Heart right ventricle (tissue), 16 donors: ENCODE measurements at regions not wholly inside any gene's neighbourhood (a gene's known extent, or its start where the extent isn't known, plus 50 kb on each side); places are given as distances from the start of the nearest gene placed in this dataset.

ENCODE experiments used
- ATAC-seq, 8 donors: fragments of 200-7000 bp; cut with Tn5 transposase; one replicate each; pipeline ENCODE4 v1.9.1; 2020; ENCODE audit warnings: mild to moderate bottlenecking in 8 of 8, moderate library complexity in 8 of 8, moderate number of reproducible peaks in 1 of 8
- DNase-seq, 2 donors: peaks; one replicate each; pipeline ENCODE4 v3.0.0-alpha.2; 2020
- H3K27ac ChIP-seq, 10 donors: fragments of 200-600 bp; sonication (generic) in 2 of 10; one replicate each; pipeline versions ENCODE4 v1.5.0 to v1.8.0; 2020 to 2022; ENCODE audit warnings: mild to moderate bottlenecking in 3 of 10
- H3K27me3 ChIP-seq, 7 donors: fragments of 200-600 bp; one replicate each; pipeline ENCODE4 v1.8.0; 2021 to 2022; ENCODE audit warnings: mild to moderate bottlenecking in 2 of 7
- H3K36me3 ChIP-seq, 9 donors: fragments of 200-600 bp; sonication (generic) in 1 of 9; one replicate each; pipeline versions ENCODE4 v1.5.0 to v1.8.0; 2020 to 2022; ENCODE audit warnings: mild to moderate bottlenecking in 2 of 9
- H3K4me1 ChIP-seq, 9 donors: fragments of 200-600 bp; sonication (generic) in 1 of 9; one replicate each; pipeline versions ENCODE4 v1.5.0 to v1.8.0; 2020 to 2022; ENCODE audit warnings: mild to moderate bottlenecking in 4 of 9
- H3K4me3 ChIP-seq, 10 donors: fragments of 200-600 bp; sonication (generic) in 2 of 10; one replicate each; pipeline versions ENCODE4 v1.5.0 to v1.8.0; 2020 to 2022; ENCODE audit warnings: mild to moderate bottlenecking in 7 of 10, moderate library complexity in 2 of 10
- H3K9me3 ChIP-seq, 11 donors: fragments of 200-600 bp in 10 of 11; sonication (generic) in 2 of 11; one replicate each; pipeline versions ENCODE4 v1.5.0 to v1.8.0; 2013 to 2022; ENCODE audit warnings: mild to moderate bottlenecking in 2 of 11, control low read depth in 1 of 11, moderate library complexity in 1 of 11
- CTCF ChIP-seq, 9 donors: fragments of 200-600 bp; sonication (generic) in 2 of 9; IDR thresholded peaks; one replicate each; pipeline versions ENCODE4 v1.5.0 to v1.8.0; 2021 to 2022; ENCODE audit warnings: antibody characterized with exemption in 9 of 9, mild to moderate bottlenecking in 5 of 9, moderate library complexity in 1 of 9
- WGBS, 2 donors: extraction: QIAGEN DNeasy Blood & Tissue Kit; methylation state at CpG; one replicate each; pipeline ENCODE4 v1.1.7; 2013; ENCODE audit warnings: inconsistent platforms in 1 of 2; 5-methylcytosine and 5-hydroxymethylcytosine counted together
- intact Hi-C, 10 donors: fragments of 100-400 bp; cut with DNase I; formaldehyde crosslinking; loops; one replicate each; pipeline versions ENCODE4 v1.11.1 to v1.14.2; 2022
- donor health status: Arrhythmogenic right ventricular cardiomyopathy.
- donor health status: ischemic (EF 13 %, LVEDD 7.1; RV severe dilation, severe dysfunction).
- donor health status: healthy with polysubstance abuse.
- donor health status: DM: no; HTN: yes; CAD: no.
- donor health status: DM: no; HTN: no; CAD: no.
- donor health status: ischemic (EF 25% LVEDD 6.9; RV normal size, moderate dysfunction).
- donor health status: ischemic (EF 25% LVEDD 5.7; RV mildly dilated, moderate dysfunction).
- donor health status: healthy.
- donor health status: DM: yes; HTN: yes; CAD: no.
- donor health status: Ischemic cardiomyopathy.
- donor health status: ischemic (EF 35%, LVEDD 5.7; RV mildly dilated, moderate dysfunction).
- donor health status: nonischemic (EF 11% LVEDD 7.7; RV severe dilation, severe dysfunction).
- donor health status: DM: yes; HTN: yes; CAD: no.
- donor health status: PGD.
- donor health status: ischemic (EF 29% LVEDD 5.4; RV normal size, mild dysfunction).
- donor health status: nonischemic (EF 23%, LVEDD 6.1; RV moderate dilation, normal function).

- peaks cover 0 to 4% (median 0%) of the 10 kb centered on the region in 7 donors for H3K27me3 ChIP-seq
- DNase-seq (no peak), ATAC-seq (no peak)
- no peaks in the 10 kb centered on the region for H3K4me1 ChIP-seq
- H3K4me3 ChIP-seq, result no peak overlapping the region
- no peaks in the 10 kb centered on the region for H3K36me3 ChIP-seq
- no peaks in the 10 kb centered on the region for H3K9me3 ChIP-seq
- WGBS, 2 donors, result 96 to 98% methylated on average over 3 of the region's 3 CpGs
- no peak overlapping the region for H3K27ac ChIP-seq
- TF ChIP-seq CTCF (IDR thresholded peaks at IDR 0.05), result no peak
- intact Hi-C loops, result no loop called here
Observed at GRCh38 chr9:95763006-95763405, 112.5 kb upstream of the ERCC6L2 start.

- DNase-seq (no peak), ATAC-seq (no peak)
- WGBS, 2 donors, result 93 to 95% methylated on average over 6 of the region's 6 CpGs
- no peaks in the 10 kb centered on the region for H3K9me3 ChIP-seq
- intact Hi-C loops, result no loop called here
- peaks cover 0 to 3% (median 0%) of the 10 kb centered on the region in 9 donors for H3K4me1 ChIP-seq
- TF ChIP-seq CTCF (IDR thresholded peaks at IDR 0.05), result no peak
- H3K4me3 ChIP-seq, result no peak overlapping the region
- H3K27ac ChIP-seq, result no peak overlapping the region
- no peaks in the 10 kb centered on the region for H3K36me3 ChIP-seq
- H3K27me3 ChIP-seq, result peaks cover 0 to 4% (median 0%) of the 10 kb centered on the region in 7 donors
Observed at GRCh38 chr9:95762322-95762721, 113.2 kb upstream of the ERCC6L2 start.

- ATAC-seq (no peak), DNase-seq (no peak)
- intact Hi-C loops, result no loop called here
- Histone ChIP-seq H3K27ac (no peak overlapping the region), H3K4me1 (peaks cover 0 to 13% (median 0%) of the 10 kb centered on the region in 9 donors), H3K4me3 (no peak overlapping the region), H3K36me3 (no peaks in the 10 kb centered on the region), H3K9me3 (no peaks in the 10 kb centered on the region), H3K27me3 (no peaks in the 10 kb centered on the region)
- WGBS, 2 donors, result 73 to 83% methylated on average over 8 of the region's 8 CpGs
- TF ChIP-seq CTCF (IDR thresholded peaks at IDR 0.05), result no peak
Observed at GRCh38 chr9:95760791-95761190, 114.7 kb upstream of the ERCC6L2 start.

- H3K4me3 ChIP-seq, result no peak overlapping the region
- ATAC-seq, result no peak
- DNase-seq, result no peak
- H3K27ac ChIP-seq, result peak overlapping the region in 2 of 10 donors; percentile 37 to 47
- peaks cover 5 to 41% (median 21%) of the 10 kb centered on the region in 9 donors for H3K4me1 ChIP-seq
- no peaks in the 10 kb centered on the region for H3K9me3 ChIP-seq
- no peak for TF ChIP-seq CTCF (IDR thresholded peaks at IDR 0.05)
- no peaks in the 10 kb centered on the region for H3K36me3 ChIP-seq
- intact Hi-C loops, result no loop called here
- peaks cover 0 to 8% (median 4%) of the 10 kb centered on the region in 7 donors for H3K27me3 ChIP-seq
- 85 to 91% methylated on average over 6 of the region's 6 CpGs for WGBS, 2 donors
Observed at GRCh38 chr9:95757439-95757838, 118.1 kb upstream of the ERCC6L2 start.
